H1 (cell line): ENCODE measurements at regions not wholly inside any gene's neighbourhood (a gene's known extent, or its start where the extent isn't known, plus 50 kb on each side); places are given as distances from the start of the nearest gene placed in this dataset.

Source experiments
- CTCF ChIA-PET: fragments of 300-600 bp; sonication (Branson Sonifier 250); formaldehyde crosslinking; loops from one replicate; lab custom pipeline; 2021; ENCODE audit not compliant: partially characterized antibody; lab: Charles Lee
- POLR2A ChIA-PET: fragments of 300-600 bp; sonication (Branson Sonifier 250); formaldehyde crosslinking; loops from one replicate; lab custom pipeline; 2021; ENCODE audit warnings: inconsistent platforms; ENCODE audit not compliant: partially characterized antibody; lab: Charles Lee
- DNase-seq, 2 experiments: peaks; one replicate each; pipeline versions ENCODE4 v3.0.0 to v3.0.0-alpha.2; 2010 to 2022; ENCODE audit warnings: low spot score in 2 of 2, low read depth in 1 of 2, mixed read lengths in 1 of 2
- FAIRE-seq: peaks from 2 replicates; lab custom pipeline; 2011; peaks lifted over from hg19 to GRCh38; lab: Jason Lieb, UNC
- H2AFZ ChIP-seq: 2 replicates; pipeline ENCODE4 v1.8.1; 2012; ENCODE audit warnings: low read length, inconsistent platforms
- H2AK5ac ChIP-seq: 2 replicates; pipeline ENCODE4 v1.6.1; 2013; ENCODE audit warnings: low read depth, low read length
- H2BK120ac ChIP-seq: replicated peaks from 2 replicates; pipeline ENCODE3; 2013; ENCODE audit warnings: low read depth, low read length, inconsistent platforms
- H2BK12ac ChIP-seq: 2 replicates; pipeline ENCODE4 v1.6.1; 2013; ENCODE audit warnings: low read depth, low read length
- H2BK15ac ChIP-seq: 2 replicates; pipeline ENCODE4 v1.6.1; 2013; ENCODE audit warnings: low read length
- H2BK20ac ChIP-seq: 2 replicates; pipeline ENCODE4 v1.6.1; 2013; ENCODE audit warnings: low read length
- H2BK5ac ChIP-seq: 2 replicates; pipeline ENCODE4 v1.6.1; 2013; ENCODE audit warnings: low read depth, low read length
- H3K14ac ChIP-seq: 2 replicates; pipeline ENCODE4 v1.6.1; 2013; ENCODE audit warnings: inconsistent platforms; ENCODE audit not compliant: insufficient read length
- H3K18ac ChIP-seq: 2 replicates; pipeline ENCODE4 v1.6.1; 2013; ENCODE audit warnings: low read length; ENCODE audit errors: extremely low read depth
- H3K23ac ChIP-seq: 2 replicates; pipeline ENCODE4 v1.6.1; 2013; ENCODE audit warnings: inconsistent platforms; ENCODE audit not compliant: insufficient read length
- H3K23me2 ChIP-seq: 2 replicates; pipeline ENCODE4 v1.6.1; 2013; ENCODE audit warnings: low read depth, low read length
- H3K27ac ChIP-seq: 2 replicates; pipeline ENCODE4 v1.6.1; 2011; ENCODE audit warnings: low read depth, low read length, inconsistent platforms
- H3K27me3 ChIP-seq, 4 experiments: replicated peaks in 1 of 4; 1 replicate in 1 of 4; 2 replicates in 3 of 4; pipeline versions ENCODE4 v1.6.1 to v1.8.1; 2011 to 2013; ENCODE audit warnings: low read length in 3 of 4, mild to moderate bottlenecking in 3 of 4, inconsistent platforms in 2 of 4, mixed read lengths in 2 of 4, moderate library complexity in 1 of 4; ENCODE audit not compliant: control insufficient read depth in 3 of 4, insufficient read depth in 3 of 4; ENCODE audit errors: extremely low read depth in 1 of 4
- H3K36me3 ChIP-seq, 4 experiments: 2 replicates each; pipeline versions ENCODE4 v1.6.1 to v1.8.1; 2011 to 2013; ENCODE audit warnings: mild to moderate bottlenecking in 4 of 4, low read length in 3 of 4, moderate library complexity in 2 of 4, control low read depth in 1 of 4, inconsistent platforms in 1 of 4; ENCODE audit not compliant: insufficient read depth in 4 of 4, control insufficient read depth in 2 of 4
- H3K4ac ChIP-seq: replicated peaks from 2 replicates; pipeline ENCODE3; 2013; ENCODE audit warnings: low read length, low read depth, mixed read lengths, inconsistent platforms; ENCODE audit not compliant: insufficient read length
- H3K4me1 ChIP-seq, 4 experiments: replicated peaks in 1 of 4; 1 replicate in 1 of 4; 2 replicates in 3 of 4; pipeline versions ENCODE4 v1.6.1 to v1.8.1; 2011 to 2013; ENCODE audit warnings: low read length in 3 of 4, inconsistent platforms in 2 of 4, mixed read lengths in 1 of 4; ENCODE audit not compliant: insufficient read depth in 4 of 4, control insufficient read depth in 3 of 4
- H3K4me2 ChIP-seq, 2 experiments: 2 replicates each; pipeline versions ENCODE4 v1.6.1 to v1.8.1; 2011 to 2013; ENCODE audit warnings: low read depth in 2 of 2, low read length in 2 of 2, control low read depth in 1 of 2, inconsistent platforms in 1 of 2, mild to moderate bottlenecking in 1 of 2; ENCODE audit not compliant: insufficient read depth in 1 of 2
- H3K4me3 ChIP-seq, 4 experiments: fragments of 200-600, 300-600 bp in 1 of 4; sonication (generic), shearing (Covaris generic), sonication (Bioruptor Twin) in 1 of 4; 2 replicates each; pipeline versions ENCODE4 v1.5.1 to v1.8.1; 2011 to 2016; ENCODE audit warnings: low read length in 4 of 4, low read depth in 3 of 4, control low read depth in 2 of 4, inconsistent platforms in 2 of 4, mild to moderate bottlenecking in 2 of 4, mixed read lengths in 1 of 4, moderate library complexity in 1 of 4; ENCODE audit not compliant: insufficient read depth in 2 of 4; ENCODE audit errors: extremely low read depth in 1 of 4
- H3K56ac ChIP-seq: replicated peaks from 2 replicates; pipeline ENCODE3; 2013; ENCODE audit warnings: low read depth, mild to moderate bottlenecking, mixed read lengths, low read length, inconsistent platforms; ENCODE audit not compliant: insufficient read length
- H3K79me1 ChIP-seq: 2 replicates; pipeline ENCODE4 v1.6.1; 2013; ENCODE audit warnings: low read depth, low read length, control low read depth
- H3K79me2 ChIP-seq, 2 experiments: 2 replicates each; pipeline versions ENCODE4 v1.6.1 to v1.8.1; 2012 to 2013; ENCODE audit warnings: low read length in 2 of 2, mild to moderate bottlenecking in 2 of 2, inconsistent platforms in 1 of 2; ENCODE audit not compliant: insufficient read depth in 2 of 2, control insufficient read depth in 1 of 2
- H3K9ac ChIP-seq, 4 experiments: replicated peaks in 1 of 4; 1 replicate in 1 of 4; 2 replicates in 3 of 4; pipeline versions ENCODE4 v1.6.1 to v1.8.1; 2011 to 2013; ENCODE audit warnings: low read depth in 3 of 4, low read length in 3 of 4, control low read depth in 2 of 4, mild to moderate bottlenecking in 2 of 4, moderate library complexity in 2 of 4, inconsistent platforms in 1 of 4; ENCODE audit errors: extremely low read depth in 1 of 4
- H3K9me3 ChIP-seq, 2 experiments: 2 replicates each; pipeline versions ENCODE4 v1.6.1 to v1.8.1; 2012 to 2013; ENCODE audit warnings: mild to moderate bottlenecking in 2 of 2, moderate library complexity in 2 of 2, control low read depth in 1 of 2, inconsistent platforms in 1 of 2, low read depth in 1 of 2, low read length in 1 of 2, mixed read lengths in 1 of 2; ENCODE audit not compliant: insufficient read depth in 2 of 2
- H4K20me1 ChIP-seq, 2 experiments: replicated peaks in 1 of 2; 2 replicates each; pipeline versions ENCODE3 to v1.8.1; 2011 to 2013; ENCODE audit warnings: inconsistent platforms in 2 of 2, low read length in 2 of 2, mild to moderate bottlenecking in 1 of 2; ENCODE audit not compliant: insufficient read depth in 2 of 2, control insufficient read depth in 1 of 2
- H4K5ac ChIP-seq: 2 replicates; pipeline ENCODE4 v1.6.1; 2013; ENCODE audit warnings: low read length, low read depth, mixed read lengths, inconsistent platforms; ENCODE audit not compliant: insufficient read length
- H4K8ac ChIP-seq: 2 replicates; pipeline ENCODE4 v1.8.0; 2013; ENCODE audit warnings: mild to moderate bottlenecking, moderate library complexity, low read length, inconsistent platforms; ENCODE audit not compliant: insufficient read depth; ENCODE audit errors: extremely low read depth
- H4K91ac ChIP-seq: replicated peaks from 2 replicates; pipeline ENCODE3; 2013; ENCODE audit warnings: low read length, mixed read lengths, inconsistent platforms; ENCODE audit not compliant: insufficient read length
- ATF3 ChIP-seq: IDR thresholded peaks from 2 replicates; pipeline ENCODE4 v1.6.1; 2011; ENCODE audit warnings: low read depth, mild to moderate bottlenecking, low read length; ENCODE audit not compliant: insufficient read depth
- HDAC6 ChIP-seq: IDR thresholded peaks from one replicate; pipeline ENCODE4 v1.7.1; 2012; ENCODE audit warnings: low read depth, mild to moderate bottlenecking, inconsistent platforms, low read length, moderate library complexity
- WGBS, 2 experiments: shearing (Covaris generic) in 1 of 2; methylation state at CpG; one replicate each; pipeline versions ENCODE4 v1.1.6 to v1.1.7; 2013 to 2015; ENCODE audit warnings: low lambda C conversion rate in 2 of 2, mixed read lengths in 2 of 2, inconsistent platforms in 1 of 2, low coverage in 1 of 2, missing lambda C conversion rate in 1 of 2; ENCODE audit not compliant: insufficient replicate concordance in 2 of 2, insufficient coverage in 1 of 2, insufficient read length in 1 of 2; ENCODE audit errors: extremely low coverage in 1 of 2, missing lambda C conversion rate in 1 of 2; 5-methylcytosine and 5-hydroxymethylcytosine counted together

GRCh38 chr3:106629215-106629832, 747.9 kb upstream of the CCDC54 start:
- Histone ChIP-seq H3K4me2 (no peak overlapping the region), H3K27me3 (no peaks in the 10 kb centered on the region), H2AK5ac (no peak overlapping the region), H3K36me3 (0 out of 8 replicates have a peak, but pooled peaks cover 0 to 5% (median 0%) of the 10 kb centered on the region in 4 experiments), H3K23me2 (no peaks in the 10 kb centered on the region), H4K5ac (no peak overlapping the region), H3K4me1 (no peaks in the 10 kb centered on the region), H3K9me3 (peaks cover 0 to 10% of the 10 kb centered on the region in 2 experiments; a peak in 2 of 4 replicates), H2BK12ac (no peak overlapping the region), H2BK5ac (no peak overlapping the region), H4K20me1 (no peaks in the 10 kb centered on the region), H4K8ac (no peak overlapping the region), H3K4ac (no peak overlapping the region), H3K9ac (no peak overlapping the region), H3K79me1 (no peaks in the 10 kb centered on the region), H3K14ac (no peak overlapping the region), H3K27ac (no peak overlapping the region), H2AFZ (peak overlapping the region; percentile 39; the same call in 1 of the 2 replicates), H3K4me3 (no peak overlapping the region), H2BK20ac (no peak overlapping the region), H3K23ac (no peak overlapping the region), H3K79me2 (no peaks in the 10 kb centered on the region), H3K56ac (no peak overlapping the region), H2BK15ac (no peak overlapping the region), H2BK120ac (no peak overlapping the region), H4K91ac (no peak overlapping the region), H3K18ac (no peak overlapping the region)
- 81% methylated on average over 2 of the region's 2 CpGs; no CpG with 5 or more reads in 1 of the 2 experiments for WGBS, 2 experiments
- ChIA-PET CTCF (interaction anchor here (0.7 to 1.0 kb wide), 2 partner anchors 20 to 484 kb away, joined by 3 read pairs; no protein-coding TSS in a partner anchor), POLR2A (no interaction called here)
- TF ChIP-seq ATF3 (no peak), HDAC6 (no peak)
- DNase-seq (no peak), FAIRE-seq (no peak)
